ENCODE measurements at regions not wholly inside any gene's neighbourhood (a gene's known extent, or its start where the extent isn't known, plus 50 kb on each side); places are given as distances from the start of the nearest gene placed in this dataset.

DNA sequence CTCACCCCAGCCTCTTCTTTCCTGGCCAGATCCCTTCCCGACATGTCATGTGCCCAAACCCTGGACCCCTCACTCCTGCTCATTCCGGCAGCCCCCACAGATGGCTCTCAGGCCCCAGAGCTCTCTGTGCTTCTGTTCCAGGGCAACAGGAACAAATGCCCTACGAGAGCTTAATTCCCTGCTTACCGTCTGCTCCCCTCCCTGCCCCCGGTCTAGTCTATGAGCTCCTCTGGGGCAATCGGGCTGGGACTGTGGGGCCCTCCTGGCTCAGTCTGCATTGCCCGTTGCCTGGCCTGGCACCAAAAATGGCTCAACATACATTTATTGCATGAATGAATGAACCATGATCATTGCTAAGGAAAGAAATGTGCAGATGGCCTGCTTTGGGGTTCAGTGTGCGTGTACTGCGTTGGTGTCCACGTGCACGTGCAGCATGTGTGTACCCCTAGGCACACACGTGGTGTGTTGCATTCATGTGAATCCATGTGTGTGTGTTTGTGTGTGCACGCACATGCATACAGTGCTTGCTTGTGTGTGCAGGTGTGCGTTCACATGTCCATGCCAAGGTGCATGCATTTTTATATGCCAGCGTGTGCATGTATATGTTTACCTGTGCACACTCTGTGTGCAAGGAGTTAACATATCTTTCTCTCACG, 201.2 kb upstream of the IER5L start:
- H3K36me3 ChIP-seq (ENCODE audit: control insufficient read depth, insufficient read depth, low read length) = no peaks in the 10 kb centered on the region
- TF ChIP-seq, protein P1, sequence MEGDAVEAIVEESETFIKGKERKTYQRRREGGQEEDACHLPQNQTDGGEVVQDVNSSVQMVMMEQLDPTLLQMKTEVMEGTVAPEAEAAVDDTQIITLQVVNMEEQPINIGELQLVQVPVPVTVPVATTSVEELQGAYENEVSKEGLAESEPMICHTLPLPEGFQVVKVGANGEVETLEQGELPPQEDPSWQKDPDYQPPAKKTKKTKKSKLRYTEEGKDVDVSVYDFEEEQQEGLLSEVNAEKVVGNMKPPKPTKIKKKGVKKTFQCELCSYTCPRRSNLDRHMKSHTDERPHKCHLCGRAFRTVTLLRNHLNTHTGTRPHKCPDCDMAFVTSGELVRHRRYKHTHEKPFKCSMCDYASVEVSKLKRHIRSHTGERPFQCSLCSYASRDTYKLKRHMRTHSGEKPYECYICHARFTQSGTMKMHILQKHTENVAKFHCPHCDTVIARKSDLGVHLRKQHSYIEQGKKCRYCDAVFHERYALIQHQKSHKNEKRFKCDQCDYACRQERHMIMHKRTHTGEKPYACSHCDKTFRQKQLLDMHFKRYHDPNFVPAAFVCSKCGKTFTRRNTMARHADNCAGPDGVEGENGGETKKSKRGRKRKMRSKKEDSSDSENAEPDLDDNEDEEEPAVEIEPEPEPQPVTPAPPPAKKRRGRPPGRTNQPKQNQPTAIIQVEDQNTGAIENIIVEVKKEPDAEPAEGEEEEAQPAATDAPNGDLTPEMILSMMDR (IDR thresholded peaks at IDR 0.05; ENCODE audit: insufficient read depth, low read length, severe bottlenecking) = no peak
- no peaks in the 10 kb centered on the region for H3K27me3 ChIP-seq (ENCODE audit: control insufficient read depth, insufficient read depth, low read length)
- H3K4me3 ChIP-seq (ENCODE audit: low read depth, low read length) = no peak overlapping the region
- FAIRE-seq (peak; percentile 98), DNase-seq (ENCODE audit: low read depth) (no peak)

DNA sequence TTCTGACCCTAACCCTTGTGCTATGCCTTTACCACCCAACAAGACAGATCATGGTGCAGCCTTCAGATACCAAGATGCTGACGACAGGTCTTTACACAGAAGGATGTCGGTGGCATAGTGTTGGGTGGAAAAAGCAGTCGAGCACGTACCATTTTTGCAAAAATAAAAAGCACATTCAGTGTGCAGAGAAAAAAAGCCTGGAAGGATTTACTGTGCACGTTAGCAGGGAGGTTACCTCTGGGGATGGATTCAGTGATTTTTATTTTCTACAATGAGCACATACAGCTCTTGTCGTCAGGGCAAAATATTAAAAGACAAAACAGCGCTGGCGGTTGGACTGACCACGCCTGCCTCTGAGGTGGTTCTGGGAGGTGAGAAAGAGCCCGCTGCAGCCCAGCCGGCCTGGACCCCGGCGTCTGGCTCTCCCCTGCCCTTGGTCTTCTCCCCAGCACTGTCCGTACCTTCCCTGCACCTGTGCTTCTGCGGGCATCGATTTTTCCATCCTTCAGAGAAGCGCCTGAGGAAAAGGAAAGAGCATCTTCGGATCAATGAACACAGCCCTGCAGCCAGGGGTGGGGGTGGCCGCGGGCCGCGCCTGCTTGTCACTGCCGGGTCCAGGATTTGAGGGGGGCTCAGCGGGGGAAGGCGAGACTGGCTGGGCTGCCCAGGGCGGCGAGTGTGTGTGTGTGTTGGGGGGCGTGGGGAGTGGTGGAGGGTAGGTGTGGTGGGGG, 200.0 kb upstream of the IER5L start:
- Histone ChIP-seq H3K27me3 (ENCODE audit: control insufficient read depth, insufficient read depth, low read length) (no peaks in the 10 kb centered on the region), H3K36me3 (ENCODE audit: control insufficient read depth, insufficient read depth, low read length) (no peaks in the 10 kb centered on the region), H3K4me3 (ENCODE audit: low read depth, low read length) (no peak overlapping the region)
- FAIRE-seq (no peak), DNase-seq (ENCODE audit: low read depth) (no peak)
- TF ChIP-seq, protein P1 (IDR thresholded peaks at IDR 0.05; ENCODE audit: insufficient read depth, low read length, severe bottlenecking) = no peak

DNA sequence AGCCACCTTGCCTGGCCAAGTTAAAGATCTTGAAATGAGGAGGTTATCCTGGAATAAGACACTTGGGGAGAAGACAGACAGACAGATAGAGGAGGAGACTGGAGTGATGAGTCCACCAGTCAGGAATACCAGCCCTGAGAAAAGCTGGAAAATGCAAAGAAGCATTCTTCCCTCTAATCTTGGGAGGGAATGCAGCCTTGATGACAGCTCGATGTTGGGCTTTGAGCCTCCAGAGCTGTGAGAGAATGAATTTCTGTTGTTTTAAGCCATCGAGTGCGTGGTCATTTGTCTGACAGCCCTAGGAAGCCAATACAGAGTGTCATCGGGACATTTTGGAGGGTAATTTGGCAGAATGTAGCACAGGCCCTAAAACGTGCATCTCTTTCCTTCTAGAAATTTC, 199.1 kb upstream of the IER5L start:
- FAIRE-seq (no peak), DNase-seq (ENCODE audit: low read depth) (no peak)
- Histone ChIP-seq H3K36me3 (ENCODE audit: control insufficient read depth, insufficient read depth, low read length) (no peaks in the 10 kb centered on the region), H3K4me3 (ENCODE audit: low read depth, low read length) (no peak overlapping the region), H3K27me3 (ENCODE audit: control insufficient read depth, insufficient read depth, low read length) (no peaks in the 10 kb centered on the region)
- TF ChIP-seq, protein P1 (IDR thresholded peaks at IDR 0.05; ENCODE audit: insufficient read depth, low read length, severe bottlenecking) = no peak

DNA sequence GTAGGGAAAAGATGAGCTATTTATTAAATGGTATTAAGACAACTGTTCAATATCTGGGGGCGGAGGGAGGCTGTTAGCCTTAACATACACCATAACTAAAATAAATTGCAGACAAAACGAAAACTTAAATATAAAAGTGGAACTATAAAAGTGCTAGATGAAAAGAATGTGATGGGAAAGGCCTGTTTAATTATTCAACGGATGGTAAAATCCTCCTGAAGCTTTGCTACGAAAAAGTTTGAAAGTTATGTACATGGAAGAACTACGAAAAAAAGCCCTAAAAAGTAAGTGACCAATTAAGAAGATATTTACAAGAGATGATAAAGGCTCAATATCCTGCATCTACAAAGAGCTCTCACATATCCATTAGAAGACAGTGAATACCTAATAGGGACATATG, 197.8 kb upstream of the IER5L start:
- Histone ChIP-seq H3K27me3 (ENCODE audit: control insufficient read depth, insufficient read depth, low read length) (no peaks in the 10 kb centered on the region), H3K4me3 (ENCODE audit: low read depth, low read length) (no peak overlapping the region), H3K36me3 (ENCODE audit: control insufficient read depth, insufficient read depth, low read length) (no peaks in the 10 kb centered on the region)
- TF ChIP-seq, protein P1 (IDR thresholded peaks at IDR 0.05; ENCODE audit: insufficient read depth, low read length, severe bottlenecking) = no peak
- FAIRE-seq (no peak), DNase-seq (ENCODE audit: low read depth) (no peak)

DNA sequence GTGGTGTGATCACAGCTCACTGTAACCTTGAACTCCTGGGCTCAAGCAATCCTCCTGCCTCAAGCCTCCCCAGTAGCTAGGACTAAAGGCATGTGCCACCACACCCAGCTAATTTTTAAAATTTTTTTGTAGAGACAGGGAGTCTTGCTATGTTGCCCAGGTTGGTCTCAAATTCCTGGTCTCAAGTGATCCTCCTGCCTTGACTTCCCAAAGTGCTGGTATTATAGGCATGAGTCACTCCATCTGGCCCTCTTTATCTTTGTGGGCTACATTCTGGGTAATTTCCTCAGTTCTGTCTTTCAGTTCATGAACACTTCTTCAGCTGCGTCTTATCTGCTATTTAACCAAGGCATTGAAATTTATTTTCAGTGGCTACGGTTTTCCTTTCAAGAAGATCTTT, 196.6 kb upstream of the IER5L start:
- DNase-seq (ENCODE audit: low read depth) = no peak
- Histone ChIP-seq H3K27me3 (ENCODE audit: control insufficient read depth, insufficient read depth, low read length) (no peaks in the 10 kb centered on the region), H3K4me3 (ENCODE audit: low read depth, low read length) (no peak overlapping the region), H3K36me3 (ENCODE audit: control insufficient read depth, insufficient read depth, low read length) (no peaks in the 10 kb centered on the region)
- TF ChIP-seq, protein P1 (IDR thresholded peaks at IDR 0.05; ENCODE audit: insufficient read depth, low read length, severe bottlenecking) = no peak
- no peak for FAIRE-seq
